ENCODE measurements at regions not wholly inside any gene's neighbourhood (a gene's known extent, or its start where the extent isn't known, plus 50 kb on each side); places are given as distances from the start of the nearest gene placed in this dataset.

GRCh38 chr5:71830681-71831539, 111.8 kb downstream of the CARTPT start:
- peak overlapping the region; percentile 32 for H2AFZ ChIP-seq
- no peaks in the 10 kb centered on the region for H3K79me2 ChIP-seq (ENCODE audit: insufficient read depth)
- peaks cover 5% of the 10 kb centered on the region for H3K9me3 ChIP-seq (ENCODE audit: low read depth)
- no peaks in the 10 kb centered on the region for H3K36me3 ChIP-seq (ENCODE audit: low read depth)
- H3K9ac ChIP-seq = peak overlapping the region; percentile 16; the same call in 1 of the 2 replicates
- in situ Hi-C loops (cut with MboI) = no loop called here
- H3K27me3 ChIP-seq (replicated peaks; ENCODE audit: insufficient read depth) = no peaks in the 10 kb centered on the region
- H3K4me3 ChIP-seq = peak overlapping the region; percentile 46
- 50 to 52% methylated on average over 4 of the region's 4 CpGs for WGBS, 2 experiments (ENCODE audit: low coverage in 1 of 2, low lambda C conversion rate in 2 of 2, missing lambda C conversion rate in 2 of 2)
- peaks cover 21% of the 10 kb centered on the region for H3F3A ChIP-seq (ENCODE audit: insufficient read depth)
- H3K4me2 ChIP-seq (ENCODE audit: unreplicated experiment) = peak overlapping the region; percentile 57
- peak; percentile 90 for DNase-seq
- no peaks in the 10 kb centered on the region for H4K20me1 ChIP-seq (ENCODE audit: insufficient read depth)
- no peaks in the 10 kb centered on the region for H3K9me2 ChIP-seq (ENCODE audit: insufficient read depth)
- H3K4me1 ChIP-seq (ENCODE audit: insufficient read depth) = peaks cover 21% of the 10 kb centered on the region
- TF ChIP-seq EZH2 (IDR thresholded peaks at IDR 0.05; ENCODE audit: insufficient read depth, poor library complexity, severe bottlenecking) = no peak
- TF ChIP-seq EZH2phosphoT487 (IDR thresholded peaks at IDR 0.05; ENCODE audit: insufficient read depth, low read depth) = no peak
- H3K27ac ChIP-seq = peak overlapping the region; percentile 54

DNA sequence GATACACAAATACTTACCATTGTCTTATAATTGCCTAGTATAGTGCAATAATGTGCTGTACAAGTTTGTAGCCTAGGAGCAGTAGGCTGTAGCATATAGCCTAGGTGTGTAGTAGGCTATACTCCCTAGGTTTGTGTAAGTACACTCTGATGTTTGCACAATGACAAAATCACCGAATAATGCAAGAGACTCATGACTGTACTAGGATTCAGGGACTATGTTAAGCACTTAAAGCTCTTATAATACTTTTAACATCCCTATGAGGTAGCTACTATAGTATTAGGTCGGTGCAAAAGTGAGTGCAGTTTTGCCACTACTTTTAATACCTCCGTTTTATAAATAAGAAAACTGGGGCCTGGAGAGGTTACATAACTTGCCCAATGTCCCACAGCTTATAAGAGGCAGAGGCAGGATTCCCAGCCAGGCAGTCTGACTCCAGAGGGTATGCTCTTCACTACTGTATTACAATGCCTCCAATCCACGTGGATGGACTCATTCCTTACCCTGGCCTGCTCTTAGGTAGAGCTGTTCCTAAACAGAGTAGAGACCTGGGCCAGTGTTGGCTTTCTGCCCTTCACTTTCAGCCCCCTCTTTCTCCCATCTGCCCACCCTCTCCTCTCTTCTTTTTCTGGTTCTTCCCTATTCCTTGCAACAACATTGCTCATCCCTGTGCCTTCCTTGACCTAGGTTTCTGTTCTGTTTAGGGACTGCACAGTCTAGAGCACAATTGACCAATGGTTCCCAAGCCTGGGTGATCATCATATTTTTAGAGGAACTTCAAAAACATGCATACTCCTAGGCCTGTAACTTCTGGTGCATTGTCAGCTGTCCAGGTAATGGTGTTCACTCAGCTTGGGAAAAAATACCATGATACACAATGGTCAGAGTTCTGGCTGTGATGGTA, 114.0 kb downstream of the CARTPT start:
- Histone ChIP-seq H3K36me3 (ENCODE audit: low read depth) (no peaks in the 10 kb centered on the region), H3K27ac (no peak overlapping the region), H3K4me1 (ENCODE audit: insufficient read depth) (peaks cover 21% of the 10 kb centered on the region), H3K9ac (no peak overlapping the region), H2AFZ (no peak overlapping the region), H3K9me3 (ENCODE audit: low read depth) (no peaks in the 10 kb centered on the region), H4K20me1 (ENCODE audit: insufficient read depth) (no peaks in the 10 kb centered on the region), H3K79me2 (ENCODE audit: insufficient read depth) (no peaks in the 10 kb centered on the region), H3F3A (ENCODE audit: insufficient read depth) (peaks cover 21% of the 10 kb centered on the region), H3K4me2 (ENCODE audit: unreplicated experiment) (no peak overlapping the region), H3K4me3 (no peak overlapping the region), H3K9me2 (ENCODE audit: insufficient read depth) (no peaks in the 10 kb centered on the region), H3K27me3 (replicated peaks; ENCODE audit: insufficient read depth) (no peaks in the 10 kb centered on the region)
- TF ChIP-seq EZH2phosphoT487 (IDR thresholded peaks at IDR 0.05; ENCODE audit: insufficient read depth, low read depth) (no peak), EZH2 (IDR thresholded peaks at IDR 0.05; ENCODE audit: insufficient read depth, poor library complexity, severe bottlenecking) (no peak)
- in situ Hi-C loops (cut with MboI) = no loop called here
- 78 to 86% methylated on average over 4 of the region's 4 CpGs for WGBS, 2 experiments (ENCODE audit: low coverage in 1 of 2, low lambda C conversion rate in 2 of 2, missing lambda C conversion rate in 2 of 2)
- no peak for DNase-seq

DNA sequence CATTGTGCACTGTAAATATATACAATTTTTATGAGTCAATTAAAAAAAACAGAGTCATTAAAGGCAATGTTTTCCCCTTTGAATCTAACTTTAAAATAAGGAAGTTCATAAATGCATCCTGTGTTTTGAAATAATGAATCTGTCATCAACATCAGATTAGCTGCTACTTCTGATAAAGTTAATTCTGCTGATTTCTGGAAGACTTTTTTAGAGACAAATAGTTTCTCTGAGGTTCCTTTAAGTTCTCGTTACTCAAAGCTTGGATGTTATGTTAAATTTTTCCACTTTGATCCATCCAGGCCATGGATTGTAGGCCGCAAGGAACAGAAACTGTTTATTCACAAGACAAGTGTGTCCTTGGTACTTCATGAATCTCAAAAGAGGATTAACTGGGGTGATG, 115.5 kb downstream of the CARTPT start:
- Histone ChIP-seq H3K4me3 (no peak overlapping the region), H3K79me2 (ENCODE audit: insufficient read depth) (no peaks in the 10 kb centered on the region), H2AFZ (no peak overlapping the region), H3K9ac (no peak overlapping the region), H3F3A (ENCODE audit: insufficient read depth) (peaks cover 18% of the 10 kb centered on the region), H3K4me2 (ENCODE audit: unreplicated experiment) (no peak overlapping the region), H3K27ac (no peak overlapping the region), H3K9me3 (ENCODE audit: low read depth) (no peaks in the 10 kb centered on the region), H3K4me1 (ENCODE audit: insufficient read depth) (peaks cover 20% of the 10 kb centered on the region), H3K9me2 (ENCODE audit: insufficient read depth) (no peaks in the 10 kb centered on the region), H3K36me3 (ENCODE audit: low read depth) (no peaks in the 10 kb centered on the region), H3K27me3 (replicated peaks; ENCODE audit: insufficient read depth) (no peaks in the 10 kb centered on the region), H4K20me1 (ENCODE audit: insufficient read depth) (no peaks in the 10 kb centered on the region)
- WGBS, 2 experiments (ENCODE audit: low coverage in 1 of 2, low lambda C conversion rate in 2 of 2, missing lambda C conversion rate in 2 of 2) = 79% methylated on average over 2 of the region's 2 CpGs
- TF ChIP-seq EZH2phosphoT487 (IDR thresholded peaks at IDR 0.05; ENCODE audit: insufficient read depth, low read depth) = no peak
- no peak for TF ChIP-seq EZH2 (IDR thresholded peaks at IDR 0.05; ENCODE audit: insufficient read depth, poor library complexity, severe bottlenecking)
- DNase-seq = no peak
- in situ Hi-C loops (cut with MboI) = no loop called here

DNA sequence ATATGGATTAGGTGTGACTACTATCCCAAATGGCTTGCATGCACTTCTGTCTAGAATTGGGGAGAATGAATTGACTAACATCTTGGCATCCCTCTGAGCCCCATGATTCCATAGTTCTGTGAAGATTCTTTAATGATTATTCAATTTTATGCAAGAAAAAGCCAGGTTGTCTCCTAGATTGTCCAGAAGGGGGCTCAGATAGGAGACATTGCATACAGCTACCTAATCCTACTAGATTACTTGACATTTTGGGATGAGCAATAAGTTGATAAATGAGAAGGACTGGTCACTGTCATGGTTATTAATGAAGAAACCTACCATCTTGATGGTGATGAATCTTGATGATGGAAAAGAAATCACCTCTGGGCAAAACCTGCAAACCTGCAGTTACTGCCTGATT, 117.0 kb downstream of the CARTPT start:
- Histone ChIP-seq H3K9ac (no peak overlapping the region), H3K9me3 (ENCODE audit: low read depth) (no peaks in the 10 kb centered on the region), H4K20me1 (ENCODE audit: insufficient read depth) (no peaks in the 10 kb centered on the region), H3K4me3 (no peak overlapping the region), H3K4me1 (ENCODE audit: insufficient read depth) (peaks cover 7% of the 10 kb centered on the region), H3K4me2 (ENCODE audit: unreplicated experiment) (no peak overlapping the region), H3K27ac (no peak overlapping the region), H3K36me3 (ENCODE audit: low read depth) (no peaks in the 10 kb centered on the region), H2AFZ (no peak overlapping the region), H3K9me2 (ENCODE audit: insufficient read depth) (no peaks in the 10 kb centered on the region), H3K79me2 (ENCODE audit: insufficient read depth) (no peaks in the 10 kb centered on the region), H3F3A (ENCODE audit: insufficient read depth) (peaks cover 3% of the 10 kb centered on the region), H3K27me3 (replicated peaks; ENCODE audit: insufficient read depth) (no peaks in the 10 kb centered on the region)
- peak; percentile 50 for DNase-seq
- in situ Hi-C loops (cut with MboI) = no loop called here
- TF ChIP-seq EZH2phosphoT487 (IDR thresholded peaks at IDR 0.05; ENCODE audit: insufficient read depth, low read depth) (no peak), EZH2 (IDR thresholded peaks at IDR 0.05; ENCODE audit: insufficient read depth, poor library complexity, severe bottlenecking) (no peak)
